ENCODE measurements at regions not wholly inside any gene's neighbourhood (a gene's known extent, or its start where the extent isn't known, plus 50 kb on each side); places are given as distances from the start of the nearest gene placed in this dataset.

- Histone ChIP-seq H3K36me3 (no peaks in the 10 kb centered on the region), H3K4me3 (no peak overlapping the region), H3K27me3 (no peaks in the 10 kb centered on the region), H3K4me1 (no peaks in the 10 kb centered on the region), H3K27ac (peak overlapping the region in 1 of 4 donors; percentile 60), H3K9me3 (no peaks in the 10 kb centered on the region)
- TF ChIP-seq CTCF (IDR thresholded peaks at IDR 0.05), result no peak
- no peak for TF ChIP-seq POLR2A (IDR thresholded peaks at IDR 0.05)
- no peak for DNase-seq
Measured at GRCh38 chr2:38509947-38510326, 92.8 kb downstream of the HNRNPLL start.

GRCh38 chr2:38509314-38509946, 93.3 kb downstream of the HNRNPLL start:
- Histone ChIP-seq H3K36me3 (no peaks in the 10 kb centered on the region), H3K27ac (peak overlapping the region in 2 of 4 donors; percentile 13 to 60), H3K9me3 (no peaks in the 10 kb centered on the region), H3K4me3 (no peak overlapping the region), H3K4me1 (no peaks in the 10 kb centered on the region), H3K27me3 (no peaks in the 10 kb centered on the region)
- no peak for TF ChIP-seq POLR2A (IDR thresholded peaks at IDR 0.05)
- TF ChIP-seq CTCF (IDR thresholded peaks at IDR 0.05), result no peak
- no peak for DNase-seq

- no peaks in the 10 kb centered on the region for H3K27me3 ChIP-seq
- no peaks in the 10 kb centered on the region for H3K9me3 ChIP-seq
- no peaks in the 10 kb centered on the region for H3K4me1 ChIP-seq
- H3K4me3 ChIP-seq, result no peak overlapping the region
- H3K36me3 ChIP-seq, result no peaks in the 10 kb centered on the region
- DNase-seq, result peak; percentile 80 to 95 (median 85)
- H3K27ac ChIP-seq, result peak overlapping the region in 2 of 4 donors; percentile 13 to 60
- TF ChIP-seq CTCF (IDR thresholded peaks at IDR 0.05) (peak in 4 of 6 experiments; percentile 53 to 68 (median 64)), POLR2A (IDR thresholded peaks at IDR 0.05) (no peak)
Measured at GRCh38 chr2:38508311-38509039, 94.3 kb downstream of the HNRNPLL start.

- no peak overlapping the region for H3K4me3 ChIP-seq
- H3K27me3 ChIP-seq, result no peaks in the 10 kb centered on the region
- DNase-seq, result no peak
- H3K36me3 ChIP-seq, result no peaks in the 10 kb centered on the region
- no peaks in the 10 kb centered on the region for H3K4me1 ChIP-seq
- no peak overlapping the region for H3K27ac ChIP-seq
- TF ChIP-seq POLR2A (IDR thresholded peaks at IDR 0.05), result no peak
- TF ChIP-seq CTCF (IDR thresholded peaks at IDR 0.05), result no peak
- H3K9me3 ChIP-seq, result no peaks in the 10 kb centered on the region
Measured at GRCh38 chr2:38507712-38508111, 95.0 kb downstream of the HNRNPLL start.

GRCh38 chr2:38505779-38506178, 96.9 kb downstream of the HNRNPLL start:
- Histone ChIP-seq H3K27ac (peak overlapping the region in 1 of 4 donors; percentile 63), H3K4me3 (no peak overlapping the region), H3K9me3 (no peaks in the 10 kb centered on the region), H3K36me3 (no peaks in the 10 kb centered on the region), H3K27me3 (no peaks in the 10 kb centered on the region), H3K4me1 (no peaks in the 10 kb centered on the region)
- DNase-seq, result no peak
- TF ChIP-seq CTCF (IDR thresholded peaks at IDR 0.05) (no peak), POLR2A (IDR thresholded peaks at IDR 0.05) (no peak)
